HG02870 (cell line): ENCODE measurements at regions not wholly inside any gene's neighbourhood (a gene's known extent, or its start where the extent isn't known, plus 50 kb on each side); places are given as distances from the start of the nearest gene placed in this dataset.
"Not testable (repeated sequence)": the region's sequence is repeated elsewhere in the genome, so short reads cannot be mapped to it uniquely, and the experiment has no call there.

ENCODE experiments used
- ATAC-seq: cut with Tn5 transposase; IDR thresholded peaks from one replicate; pipeline ENCODE4 v1.9.1; 2021; ENCODE audit warnings: mild to moderate bottlenecking, moderate library complexity; ENCODE audit not compliant: unreplicated experiment

DNA sequence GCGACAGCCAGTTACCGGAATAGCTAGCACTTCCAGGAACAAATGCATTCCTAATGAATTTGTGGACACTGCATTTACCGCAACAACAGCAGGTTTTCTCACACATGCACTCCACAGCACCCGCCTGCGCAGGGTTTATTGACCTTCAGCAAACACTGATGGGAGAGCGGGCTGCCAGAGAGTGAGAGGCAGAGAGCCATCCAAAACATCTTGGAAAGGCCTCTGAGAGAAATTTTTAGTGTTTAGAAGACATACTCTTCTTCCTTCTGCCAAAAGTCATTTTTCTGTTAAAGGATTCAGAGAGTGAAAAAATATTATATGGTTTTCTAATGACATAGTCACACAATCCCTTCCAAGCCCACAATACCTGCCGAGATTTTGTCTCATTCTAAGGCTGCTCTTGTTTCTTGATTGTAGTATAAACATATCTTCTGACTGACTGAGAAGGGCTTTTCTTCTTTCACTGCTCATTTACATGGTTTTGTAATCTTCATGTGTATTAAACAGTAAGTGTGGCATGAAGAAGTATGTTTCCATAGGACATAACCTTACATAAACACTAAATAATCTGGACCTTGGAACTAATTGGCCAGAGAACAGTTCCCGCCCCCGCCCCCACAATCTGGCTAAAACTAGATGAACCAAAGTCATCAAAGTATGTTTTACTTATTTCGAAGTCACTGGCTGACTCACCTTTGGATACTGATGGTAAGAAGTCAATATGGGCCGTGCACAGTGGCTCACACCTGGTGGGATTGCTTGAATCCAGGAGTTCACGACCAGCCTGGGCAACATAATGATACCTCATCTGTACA, 432.5 kb upstream of the MEF2C start:
- ATAC-seq: no peak

DNA sequence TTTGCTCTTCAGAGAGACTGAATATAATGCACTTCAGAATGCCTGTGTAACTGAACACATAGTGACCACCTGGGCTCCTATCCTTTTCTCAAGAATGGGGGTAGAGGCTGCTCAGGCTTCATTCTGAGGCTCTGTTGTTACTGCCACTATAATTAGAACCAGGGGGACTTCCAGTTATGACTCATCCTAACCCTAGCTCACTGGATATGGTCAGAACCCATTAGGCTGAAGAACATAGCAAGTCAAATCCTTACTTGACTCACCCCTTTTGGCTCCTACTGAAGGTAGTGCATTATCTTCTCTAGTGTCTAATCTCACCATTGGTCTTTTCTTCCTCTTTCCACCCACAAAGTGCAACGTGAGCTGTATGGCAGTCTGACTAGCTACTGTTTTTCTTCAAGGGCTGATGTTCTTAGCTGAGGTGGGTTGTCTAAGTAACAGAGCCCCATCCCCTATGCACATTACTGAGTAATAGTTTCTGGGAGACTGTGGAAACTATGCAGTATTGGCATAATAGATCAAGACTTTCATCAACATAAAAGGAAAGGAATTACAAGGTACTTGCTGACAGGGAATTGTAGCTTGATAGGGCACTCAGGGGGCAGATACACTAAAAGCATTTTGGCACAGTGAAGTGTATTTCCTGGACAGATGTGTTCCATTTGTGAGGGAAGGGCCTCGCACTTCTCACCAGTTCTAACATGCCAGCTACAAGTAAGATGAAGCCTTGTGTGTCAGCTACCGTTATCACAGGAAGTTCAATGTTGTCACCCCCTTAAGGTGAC, 431.0 kb upstream of the MEF2C start:
- peak; percentile 96 for ATAC-seq

DNA sequence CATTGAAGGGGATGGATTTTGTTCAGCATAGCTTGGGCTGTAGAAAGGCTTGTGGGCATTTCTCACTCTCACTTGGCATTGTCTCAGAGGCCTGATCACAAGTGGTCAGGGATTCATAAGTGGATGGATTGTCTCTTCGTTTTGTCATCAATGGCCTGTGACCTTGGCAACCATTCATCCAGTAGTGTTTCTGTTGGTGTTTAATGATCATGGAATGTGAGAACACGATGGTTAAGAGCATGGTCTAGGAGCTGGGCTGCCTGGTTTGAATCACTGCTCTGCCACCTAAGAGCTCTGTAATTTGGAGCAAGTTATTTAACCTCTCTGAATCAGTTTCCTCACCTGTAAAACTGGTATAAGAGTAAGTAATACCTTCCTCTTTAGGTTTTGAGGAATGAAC, 430.1 kb upstream of the MEF2C start:
- no peak for ATAC-seq

DNA sequence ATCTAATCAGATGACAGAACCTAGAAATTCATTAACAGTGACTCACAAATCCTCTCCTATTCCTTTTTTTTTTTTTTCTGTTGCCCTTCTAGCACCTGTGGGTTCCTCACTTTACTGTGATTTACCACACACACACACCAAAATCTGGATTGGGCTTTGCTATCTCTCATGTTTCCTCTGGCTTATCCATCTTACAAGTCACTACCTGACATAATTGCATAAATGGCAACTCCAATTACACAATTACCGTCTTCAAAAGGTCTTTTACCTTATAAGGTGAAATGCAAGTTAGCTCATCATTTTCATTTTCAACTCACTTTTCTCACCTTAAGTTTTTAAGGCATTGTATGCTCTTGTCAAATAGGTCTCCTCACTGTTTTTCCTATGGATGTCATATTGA, 426.3 kb upstream of the MEF2C start:
- no peak for ATAC-seq

DNA sequence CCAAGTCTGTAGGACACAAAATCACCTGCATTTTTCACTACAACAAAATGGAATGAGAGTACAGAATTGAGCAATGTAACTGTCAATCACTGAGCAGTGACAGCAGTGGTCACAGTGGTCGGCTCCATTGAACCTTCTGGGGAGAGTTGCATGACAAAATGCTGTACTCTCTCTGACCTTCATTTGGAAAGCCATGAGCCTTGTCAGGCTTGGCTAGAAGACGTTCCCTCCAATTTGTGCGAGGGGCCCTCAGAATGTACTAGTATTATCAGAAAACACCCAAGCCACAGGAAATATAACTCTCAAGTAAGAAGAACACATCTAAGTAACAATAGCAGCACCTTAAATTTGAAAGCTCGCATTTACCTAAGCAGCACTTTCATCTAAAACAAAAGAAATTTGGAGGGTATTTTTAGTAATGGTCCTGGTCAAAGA, 425.6 kb upstream of the MEF2C start:
- ATAC-seq: peak; percentile 90

DNA sequence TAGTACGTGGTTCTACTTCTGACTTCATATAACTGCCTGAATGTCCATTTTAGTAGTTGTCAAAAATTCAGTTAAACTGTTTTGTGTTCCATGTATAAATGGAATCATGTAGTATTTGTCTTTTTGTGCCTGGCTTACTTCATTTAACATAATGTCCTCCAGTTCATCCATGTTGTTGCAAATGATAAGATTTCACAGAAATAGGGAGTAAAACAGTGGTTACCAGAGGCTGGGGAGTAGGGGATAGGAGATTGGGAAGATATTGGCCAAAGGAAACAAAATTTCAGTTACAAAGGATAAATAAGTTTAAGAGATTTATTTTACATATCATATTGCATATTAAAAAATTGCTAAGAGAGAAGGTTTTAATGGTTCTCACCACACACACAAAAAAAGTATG, 425.0 kb upstream of the MEF2C start:
- no peak for ATAC-seq

DNA sequence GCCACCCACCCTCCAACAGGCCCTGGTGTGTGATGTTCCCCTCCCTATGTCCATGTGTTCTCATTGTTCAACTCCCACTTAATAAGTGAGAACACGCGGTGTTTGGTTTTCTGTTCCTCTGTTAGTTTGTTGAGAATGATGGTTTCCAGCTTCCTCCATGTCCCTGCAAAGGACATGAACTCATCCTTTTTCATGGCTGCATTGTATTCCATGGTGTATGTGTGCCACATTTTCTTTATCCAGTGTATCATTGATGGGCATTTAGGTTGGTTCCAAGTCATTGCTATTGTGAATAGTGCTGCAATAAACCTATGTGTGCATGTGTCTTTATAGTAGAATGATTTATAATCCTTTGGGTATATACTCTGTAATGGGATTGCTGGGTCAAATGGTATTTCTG, 424.2 kb upstream of the MEF2C start:
- not testable (repeated sequence) for ATAC-seq

DNA sequence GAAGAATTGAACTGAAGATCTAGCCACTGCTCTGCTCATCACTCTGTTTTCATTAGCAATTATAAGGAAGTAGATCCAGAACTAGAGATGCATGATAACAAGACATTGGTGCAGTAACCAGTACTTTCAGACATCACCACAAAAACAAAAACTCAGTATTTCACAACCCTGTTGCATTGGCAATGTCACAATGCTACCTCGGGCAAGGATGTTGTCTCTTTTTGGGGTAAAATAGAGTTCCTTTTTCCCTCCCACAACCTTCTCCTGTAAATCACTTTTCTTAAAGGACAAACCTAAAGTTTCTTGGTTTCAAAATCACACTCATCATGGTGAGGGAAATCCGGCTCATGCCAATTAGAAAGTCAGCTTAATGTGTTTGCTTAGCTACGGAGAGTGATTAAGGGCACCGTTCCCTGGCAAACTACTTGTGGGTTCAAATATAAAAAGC, 420.1 kb upstream of the MEF2C start:
- peak; percentile 47 for ATAC-seq

DNA sequence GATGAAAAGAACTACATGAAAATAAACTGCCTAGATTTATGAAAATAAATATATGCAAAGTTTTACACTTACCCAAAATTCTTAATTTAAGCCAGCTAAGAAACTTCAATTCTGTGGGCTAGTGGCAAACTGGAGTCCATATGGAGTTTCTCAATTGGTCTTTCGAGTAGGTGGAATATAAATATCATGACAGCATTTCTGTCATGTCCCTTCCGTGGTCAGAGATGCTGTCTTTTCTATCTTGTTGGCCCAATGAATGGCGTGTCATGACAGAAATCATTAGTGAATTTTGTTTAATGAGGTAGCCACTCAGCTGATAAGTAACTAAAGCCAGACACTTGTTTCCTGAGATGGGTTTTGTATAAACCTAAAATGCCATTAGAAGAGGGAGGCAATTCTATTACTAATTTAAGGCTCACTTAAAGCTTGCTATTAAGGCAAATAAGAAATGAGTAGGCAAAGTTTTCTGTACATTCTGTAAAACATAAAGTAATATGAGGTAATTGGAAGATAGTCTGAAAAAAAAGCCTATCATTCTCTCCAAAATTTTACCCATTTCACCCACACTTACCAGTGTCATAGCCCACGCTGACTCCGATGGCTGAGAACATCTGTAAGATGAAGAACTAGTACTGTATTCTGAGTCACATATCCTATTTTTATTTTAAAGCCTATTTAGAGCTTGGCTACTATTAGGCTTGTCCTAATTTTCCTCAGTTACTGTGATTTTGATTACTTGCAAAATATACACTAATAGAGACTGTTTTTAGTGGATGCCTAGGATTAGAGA, 419.3 kb upstream of the MEF2C start:
- no peak for ATAC-seq

DNA sequence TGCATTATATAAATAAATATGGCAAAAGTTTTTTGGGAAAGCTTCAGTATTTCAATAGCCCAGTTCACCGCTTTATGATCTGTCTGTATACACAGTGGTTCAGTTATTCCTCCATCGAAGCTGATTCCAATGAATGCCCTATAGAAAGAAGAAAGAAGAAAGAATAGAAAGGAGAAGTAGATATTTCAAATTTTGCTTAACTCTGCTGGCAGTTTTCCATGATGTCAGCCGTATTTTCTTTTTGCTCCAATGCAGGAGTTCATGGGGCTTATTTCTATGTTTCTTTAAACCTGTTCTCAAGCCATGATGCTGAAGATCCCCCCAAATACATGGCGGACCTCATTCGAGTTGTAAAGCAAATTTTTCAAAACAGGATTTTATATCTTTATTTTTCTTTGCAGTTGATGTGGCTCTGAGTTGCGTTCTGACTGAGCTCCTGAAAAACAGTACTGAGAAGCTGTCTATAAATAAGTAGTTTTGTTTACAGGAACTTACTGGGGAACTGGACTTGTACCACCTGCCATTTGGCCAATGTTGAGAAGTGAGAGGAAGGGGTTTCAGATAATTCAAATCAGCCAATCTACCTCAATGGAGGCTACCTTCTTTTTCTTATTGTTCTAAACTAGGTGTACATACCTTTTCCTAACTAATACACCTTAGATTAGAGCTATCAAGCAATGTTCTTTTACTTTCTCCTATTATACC, 418.5 kb upstream of the MEF2C start:
- peak; percentile 80 for ATAC-seq

DNA sequence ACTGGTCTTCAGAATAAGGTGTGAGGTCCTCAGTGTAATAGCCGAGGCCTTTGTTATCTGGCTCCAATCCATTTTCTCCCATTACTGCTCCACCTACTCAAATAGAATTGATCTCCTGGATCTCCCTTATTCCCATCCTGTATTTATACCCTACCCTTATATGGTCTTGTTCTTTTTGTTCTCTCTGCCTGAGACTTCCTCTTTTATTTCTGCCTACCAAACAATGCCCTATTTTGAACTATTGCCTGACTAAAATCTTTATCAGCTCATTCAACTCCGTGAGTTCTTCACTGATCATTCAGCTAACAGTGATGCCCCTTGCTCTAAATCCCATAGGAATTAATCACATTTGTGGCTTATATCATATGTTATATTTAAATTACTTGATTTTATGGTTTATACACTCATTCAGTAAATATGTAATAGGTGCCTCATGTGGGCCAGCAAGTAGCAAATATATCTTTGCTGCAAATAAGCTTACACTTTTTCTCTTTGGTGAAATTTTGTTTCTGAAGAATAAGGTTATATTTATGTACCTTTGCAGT, 417.5 kb upstream of the MEF2C start:
- ATAC-seq: no peak

DNA sequence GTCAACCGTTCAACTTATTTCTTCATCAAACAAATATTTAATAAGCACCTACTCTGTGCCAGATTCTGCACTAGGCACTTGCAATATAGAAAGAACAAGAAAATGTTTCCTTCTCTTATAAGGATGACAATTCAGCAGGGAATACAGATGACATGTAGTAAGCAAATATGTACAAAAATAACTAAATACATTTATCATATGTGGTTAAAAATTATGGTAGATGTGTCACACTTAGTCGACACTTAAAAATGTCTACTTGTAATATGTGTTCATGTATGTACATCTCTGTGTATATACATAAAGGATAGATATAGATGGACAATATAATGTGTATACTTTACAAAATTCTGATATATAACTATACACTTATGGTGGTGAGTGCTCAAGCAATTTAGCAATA, 417.0 kb upstream of the MEF2C start:
- no peak for ATAC-seq

DNA sequence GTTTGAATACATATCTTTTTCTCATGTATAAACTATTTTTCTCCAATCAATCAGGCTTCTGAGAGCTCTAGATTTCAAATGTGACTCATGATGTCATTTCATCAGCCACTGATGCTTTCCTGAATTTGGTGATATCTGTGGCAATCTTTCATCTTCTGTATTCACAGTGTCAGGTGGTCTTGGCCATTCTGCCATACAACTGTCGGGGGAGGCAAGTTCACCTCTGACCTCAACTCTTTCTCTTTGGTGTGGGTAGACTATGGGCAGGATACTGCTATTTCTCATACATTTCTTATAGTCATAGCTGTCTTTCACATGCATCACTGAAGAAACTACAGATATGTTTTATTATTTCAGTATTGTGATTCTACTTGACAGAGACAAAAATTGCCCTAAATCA, 414.1 kb upstream of the MEF2C start:
- peak; percentile 38 for ATAC-seq

DNA sequence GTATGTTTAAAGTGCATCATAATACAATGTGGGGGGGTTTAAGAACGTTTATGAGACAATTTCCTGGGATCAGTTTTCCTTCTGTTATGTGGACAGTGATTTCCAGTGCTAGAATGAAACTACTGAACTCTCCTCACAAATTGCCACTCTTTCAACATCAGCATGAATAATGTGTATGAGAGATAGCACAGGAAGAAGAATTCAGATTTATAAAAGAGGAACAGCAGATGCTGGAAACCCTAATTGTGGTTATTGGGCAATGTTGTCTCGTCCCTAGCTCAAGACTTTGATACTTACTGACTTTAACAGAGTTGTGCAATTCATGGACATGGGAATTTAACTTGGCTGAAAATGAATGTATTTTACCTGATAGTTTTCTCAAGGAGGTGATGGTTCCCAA, 410.8 kb upstream of the MEF2C start:
- ATAC-seq: no peak

DNA sequence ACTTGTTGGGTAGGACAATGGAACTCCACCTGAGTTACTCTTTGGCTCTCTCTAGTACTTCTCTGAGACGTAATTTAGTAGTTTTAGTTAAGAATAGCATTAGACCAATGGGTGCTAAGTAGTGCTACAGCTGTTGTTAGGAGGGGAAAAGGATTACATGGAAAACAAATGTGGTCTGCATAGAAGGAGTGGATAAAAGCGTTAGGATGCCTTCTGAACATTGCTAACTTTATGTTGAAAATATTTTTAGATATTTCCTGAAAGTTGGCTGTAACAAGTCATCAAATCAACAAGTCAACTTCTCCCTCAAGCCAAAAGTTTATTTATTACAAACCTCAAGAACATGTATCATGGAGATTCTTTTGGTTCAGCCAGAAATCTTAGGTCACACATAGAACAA, 409.5 kb upstream of the MEF2C start:
- no peak for ATAC-seq

DNA sequence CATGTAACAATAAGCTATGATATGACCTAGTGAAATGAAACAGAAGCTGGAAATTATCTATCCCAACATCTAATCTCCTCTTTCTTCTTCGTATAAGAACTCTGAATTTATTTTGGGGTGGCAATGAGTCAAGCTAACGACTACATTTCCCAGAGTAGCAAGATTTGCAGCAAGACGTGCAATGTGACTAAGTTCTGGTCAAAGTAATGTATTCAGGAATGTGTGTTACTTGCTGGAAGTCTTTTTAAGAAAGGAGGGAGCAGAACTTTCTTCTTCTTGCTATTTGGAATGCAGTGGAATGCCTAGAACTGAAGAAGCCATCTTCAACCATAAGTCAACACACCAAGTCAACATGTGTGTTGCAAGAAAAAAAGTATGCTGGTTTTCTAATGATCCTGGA, 406.6 kb upstream of the MEF2C start:
- ATAC-seq: no peak

DNA sequence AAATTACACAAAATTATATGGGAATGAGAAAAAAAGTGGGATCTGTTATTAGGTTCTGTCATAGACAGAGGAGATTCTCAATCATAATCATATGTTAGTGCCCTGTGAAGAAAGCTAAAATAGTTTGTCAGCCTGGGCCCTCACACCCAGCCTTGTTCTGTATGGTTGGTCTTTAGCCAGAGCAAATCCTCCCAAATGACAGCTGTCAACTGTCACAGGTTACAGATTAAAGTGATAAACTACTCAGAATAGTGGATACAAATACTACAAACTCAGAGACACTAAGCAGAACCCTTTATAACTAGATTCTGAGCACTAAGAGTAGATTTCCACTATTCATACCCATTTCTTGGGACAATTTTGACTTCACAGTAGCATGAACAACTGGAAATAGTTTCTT, 405.0 kb upstream of the MEF2C start:
- ATAC-seq: no peak

DNA sequence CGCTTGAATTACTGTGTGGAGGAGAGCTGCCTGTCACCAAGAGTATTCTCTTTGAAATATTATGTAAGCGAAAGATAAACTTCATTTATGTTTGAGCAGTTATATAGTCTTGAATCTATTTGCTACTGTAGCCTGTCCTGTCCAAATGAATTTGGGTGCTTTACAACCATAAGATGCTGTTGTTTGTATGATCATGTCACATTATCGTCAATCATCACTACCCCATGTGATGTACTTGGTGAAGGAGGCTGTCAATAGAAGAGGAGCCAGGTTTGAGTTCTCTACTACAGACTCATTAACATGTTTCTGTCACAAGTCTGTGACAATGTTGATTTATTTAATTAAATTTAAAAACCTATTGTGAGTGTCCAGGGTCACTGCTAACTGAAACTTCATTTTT, 403.3 kb upstream of the MEF2C start:
- no peak for ATAC-seq

DNA sequence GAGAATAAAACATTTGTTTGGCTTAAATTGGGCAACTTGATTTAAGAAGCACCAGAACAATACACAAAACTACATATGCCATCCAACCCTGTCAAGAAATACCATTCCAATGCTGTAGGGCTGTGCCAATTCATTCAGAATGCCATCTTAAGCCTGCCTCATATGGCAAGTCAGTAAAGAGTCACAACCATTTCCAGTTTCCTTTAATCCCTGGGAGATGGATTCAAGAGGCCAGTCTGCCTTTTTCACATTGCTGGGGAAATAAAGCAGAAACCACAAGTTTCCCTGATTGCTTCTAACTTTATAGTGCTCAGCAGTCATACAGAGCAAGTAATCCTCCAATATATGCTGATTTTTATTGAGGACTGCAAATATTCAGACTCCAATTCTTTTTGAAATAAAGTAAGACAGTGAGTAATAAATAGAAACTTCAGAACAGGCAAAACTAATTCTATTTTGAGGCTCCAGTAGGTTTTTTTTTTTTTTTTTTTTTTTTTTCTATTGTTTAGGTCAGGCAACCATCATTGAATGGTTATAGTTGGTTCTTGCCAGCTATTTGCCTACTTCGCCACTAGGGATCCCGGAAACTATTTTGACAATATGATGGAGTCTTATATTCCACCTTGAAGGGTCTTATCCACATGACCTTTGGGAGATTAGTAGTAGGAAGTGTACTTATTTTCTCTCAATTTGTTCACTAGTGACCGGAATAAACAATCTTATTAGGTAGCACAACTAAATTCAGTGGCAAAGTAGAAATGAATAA, 400.9 kb upstream of the MEF2C start:
- no peak for ATAC-seq
